ENCODE measurements at regions not wholly inside any gene's neighbourhood (a gene's known extent, or its start where the extent isn't known, plus 50 kb on each side); places are given as distances from the start of the nearest gene placed in this dataset.
A peak's percentile ranks its signal among the peaks of the same experiment; 100 is the strongest.
"Not testable (repeated sequence)": the region's sequence is repeated elsewhere in the genome, so short reads cannot be mapped to it uniquely, and the experiment has no call there.

- no peaks in the 10 kb centered on the region for H3K9me3 Mint-ChIP-seq
- H3K27ac Mint-ChIP-seq = no peak overlapping the region
- no peaks in the 10 kb centered on the region for H3K36me3 Mint-ChIP-seq
- intact Hi-C loops (cut with micrococcal nuclease) = no loop called here
- no peak overlapping the region for H3K4me3 Mint-ChIP-seq
- H3K4me1 Mint-ChIP-seq (ENCODE audit: low read depth) = no peaks in the 10 kb centered on the region
- no peak for DNase-seq
- peaks cover 6% of the 10 kb centered on the region for H3K27me3 Mint-ChIP-seq
- ChIA-PET CTCF (no interaction called here), POLR2A (no interaction called here)
These were observed 52.7 kb upstream of the LARP1 start for GRCh38 chr5:154702477-154702876.

- POLR2A ChIA-PET; H3K4me1 Mint-ChIP-seq (ENCODE audit: low read depth); CTCF ChIA-PET: not testable (repeated sequence)
These were observed 53.5 kb upstream of the LARP1 start for GRCh38 chr5:154701725-154702124.

GRCh38 chr5:154701181-154701580 is 54.0 kb upstream of the LARP1 start:
- Mint-ChIP-seq H3K27ac (no peak overlapping the region), H3K36me3 (no peaks in the 10 kb centered on the region), H3K27me3 (peaks cover 6% of the 10 kb centered on the region), H3K4me3 (no peak overlapping the region), H3K4me1 (ENCODE audit: low read depth) (no peaks in the 10 kb centered on the region), H3K9me3 (no peaks in the 10 kb centered on the region)
- CTCF ChIA-PET = no interaction called here
- POLR2A ChIA-PET = no interaction called here
- no peak for DNase-seq
- intact Hi-C loops (cut with micrococcal nuclease) = no loop called here

More at GRCh38 chr5:154701725-154702124, 53.5 kb upstream of the LARP1 start:
- H3K27ac Mint-ChIP-seq; H3K4me3 Mint-ChIP-seq; H3K36me3 Mint-ChIP-seq; H3K27me3 Mint-ChIP-seq; H3K9me3 Mint-ChIP-seq; intact Hi-C loops (cut with micrococcal nuclease); DNase-seq: not testable (repeated sequence)

GRCh38 chr5:154700289-154700928 is 54.8 kb upstream of the LARP1 start:
- H3K27ac Mint-ChIP-seq; H3K4me3 Mint-ChIP-seq; POLR2A ChIA-PET; H3K27me3 Mint-ChIP-seq; DNase-seq; intact Hi-C loops (cut with micrococcal nuclease); H3K9me3 Mint-ChIP-seq; H3K36me3 Mint-ChIP-seq; H3K4me1 Mint-ChIP-seq (ENCODE audit: low read depth); CTCF ChIA-PET: not testable (repeated sequence)

GRCh38 chr5:154698763-154699162 is 56.4 kb upstream of the LARP1 start:
- no peak for DNase-seq
- Mint-ChIP-seq H3K36me3 (no peaks in the 10 kb centered on the region), H3K9me3 (no peaks in the 10 kb centered on the region), H3K4me3 (no peak overlapping the region), H3K27ac (no peak overlapping the region), H3K4me1 (ENCODE audit: low read depth) (no peaks in the 10 kb centered on the region), H3K27me3 (peaks cover 6% of the 10 kb centered on the region)
- intact Hi-C loops (cut with micrococcal nuclease) = no loop called here
- CTCF ChIA-PET = no interaction called here
- POLR2A ChIA-PET = no interaction called here

GRCh38 chr5:154697371-154697770 is 57.8 kb upstream of the LARP1 start:
- Mint-ChIP-seq H3K27me3 (peaks cover 9% of the 10 kb centered on the region), H3K27ac (no peak overlapping the region), H3K4me3 (no peak overlapping the region), H3K36me3 (no peaks in the 10 kb centered on the region), H3K4me1 (ENCODE audit: low read depth) (no peaks in the 10 kb centered on the region), H3K9me3 (no peaks in the 10 kb centered on the region)
- ChIA-PET CTCF (no interaction called here), POLR2A (no interaction called here)
- DNase-seq = no peak
- intact Hi-C loops (cut with micrococcal nuclease) = no loop called here

- Mint-ChIP-seq H3K36me3 (no peaks in the 10 kb centered on the region), H3K4me3 (no peak overlapping the region), H3K27ac (no peak overlapping the region), H3K9me3 (no peaks in the 10 kb centered on the region), H3K27me3 (peaks cover 13% of the 10 kb centered on the region), H3K4me1 (ENCODE audit: low read depth) (no peaks in the 10 kb centered on the region)
- CTCF ChIA-PET = no interaction called here
- DNase-seq = no peak
- intact Hi-C loops (cut with micrococcal nuclease) = no loop called here
- POLR2A ChIA-PET = no interaction called here
These were observed 58.3 kb upstream of the LARP1 start for GRCh38 chr5:154696891-154697290.

- ChIA-PET CTCF (no interaction called here), POLR2A (no interaction called here)
- Mint-ChIP-seq H3K9me3 (no peaks in the 10 kb centered on the region), H3K27me3 (peaks cover 9% of the 10 kb centered on the region), H3K27ac (no peak overlapping the region), H3K4me3 (no peak overlapping the region), H3K4me1 (ENCODE audit: low read depth) (no peaks in the 10 kb centered on the region), H3K36me3 (no peaks in the 10 kb centered on the region)
- intact Hi-C loops (cut with micrococcal nuclease) = no loop called here
- no peak for DNase-seq
These were observed 61.0 kb upstream of the LARP1 start for GRCh38 chr5:154694159-154694558.

- Mint-ChIP-seq H3K27me3 (peaks cover 7% of the 10 kb centered on the region), H3K27ac (no peak overlapping the region), H3K9me3 (no peaks in the 10 kb centered on the region), H3K36me3 (no peaks in the 10 kb centered on the region), H3K4me1 (ENCODE audit: low read depth) (no peaks in the 10 kb centered on the region), H3K4me3 (no peak overlapping the region)
- no peak for DNase-seq
- POLR2A ChIA-PET = no interaction called here
- CTCF ChIA-PET = no interaction called here
- intact Hi-C loops (cut with micrococcal nuclease) = no loop called here
These were observed 64.7 kb upstream of the LARP1 start for GRCh38 chr5:154690488-154690887.

GRCh38 chr5:154686490-154686889 is 68.7 kb upstream of the LARP1 start:
- ChIA-PET CTCF (no interaction called here), POLR2A (no interaction called here)
- peaks cover 6% of the 10 kb centered on the region for H3K4me1 Mint-ChIP-seq (ENCODE audit: low read depth)
- no peak for DNase-seq
- H3K4me3 Mint-ChIP-seq = no peak overlapping the region
- peaks cover 6% of the 10 kb centered on the region for H3K27me3 Mint-ChIP-seq
- intact Hi-C loops (cut with micrococcal nuclease) = loop anchor here (10.0 kb wide), 1 partner anchor 168 kb away; the partner anchor contains the start of genes CNOT8 and FAXDC2
- no peak overlapping the region for H3K27ac Mint-ChIP-seq
- no peaks in the 10 kb centered on the region for H3K36me3 Mint-ChIP-seq
- H3K9me3 Mint-ChIP-seq = no peaks in the 10 kb centered on the region

GRCh38 chr5:154683101-154683880 is 71.9 kb upstream of the LARP1 start:
- peaks cover 6% of the 10 kb centered on the region for H3K4me1 Mint-ChIP-seq (ENCODE audit: low read depth)
- H3K36me3 Mint-ChIP-seq = no peaks in the 10 kb centered on the region
- ChIA-PET CTCF (interaction anchor here (0.7 kb wide), 1 partner anchor 572 kb away, joined by 3 read pairs; no protein-coding TSS in a partner anchor), POLR2A (no interaction called here)
- DNase-seq = no peak
- intact Hi-C loops (cut with micrococcal nuclease) = loop anchor here (10.0 kb wide), 1 partner anchor 172 kb away; the partner anchor contains the start of genes CNOT8 and FAXDC2
- H3K9me3 Mint-ChIP-seq = no peaks in the 10 kb centered on the region
- H3K27me3 Mint-ChIP-seq = peaks cover 6% of the 10 kb centered on the region
- H3K27ac Mint-ChIP-seq = no peak overlapping the region
- H3K4me3 Mint-ChIP-seq = peak overlapping the region; percentile 32

- H3K4me1 Mint-ChIP-seq (ENCODE audit: low read depth) = peaks cover 6% of the 10 kb centered on the region
- no peaks in the 10 kb centered on the region for H3K9me3 Mint-ChIP-seq
- no peak overlapping the region for H3K27ac Mint-ChIP-seq
- ChIA-PET CTCF (no interaction called here), POLR2A (no interaction called here)
- peaks cover 4% of the 10 kb centered on the region for H3K27me3 Mint-ChIP-seq
- no peak for DNase-seq
- intact Hi-C loops (cut with micrococcal nuclease) = no loop called here
- H3K36me3 Mint-ChIP-seq = no peaks in the 10 kb centered on the region
- H3K4me3 Mint-ChIP-seq = no peak overlapping the region
These were observed 75.7 kb upstream of the LARP1 start for GRCh38 chr5:154679501-154679900.

GRCh38 chr5:154677921-154678320 is 77.3 kb upstream of the LARP1 start:
- no peaks in the 10 kb centered on the region for H3K4me1 Mint-ChIP-seq (ENCODE audit: low read depth)
- CTCF ChIA-PET = interaction anchor here (0.9 to 1.6 kb wide), 2 partner anchors 10 to 28 kb away, joined by 3 to 5 read pairs; no protein-coding TSS in a partner anchor
- intact Hi-C loops (cut with micrococcal nuclease) = no loop called here
- POLR2A ChIA-PET = no interaction called here
- no peak overlapping the region for H3K4me3 Mint-ChIP-seq
- H3K27me3 Mint-ChIP-seq = no peaks in the 10 kb centered on the region
- no peak for DNase-seq
- no peak overlapping the region for H3K27ac Mint-ChIP-seq
- no peaks in the 10 kb centered on the region for H3K36me3 Mint-ChIP-seq
- no peaks in the 10 kb centered on the region for H3K9me3 Mint-ChIP-seq
